NCI-H69 (cell line): ENCODE measurements at regions not wholly inside any gene's neighbourhood (a gene's known extent, or its start where the extent isn't known, plus 50 kb on each side); places are given as distances from the start of the nearest gene placed in this dataset.

Source experiments
- DNase-seq: peaks from one replicate; lab custom pipeline; 2025; lab: John Stamatoyannopoulos, UW

GRCh38 chr17:34825884-34826283 is 135.4 kb downstream of the CCT6B start:
- no peak for DNase-seq

GRCh38 chr17:34825102-34825501 is 136.2 kb downstream of the CCT6B start:
- DNase-seq, result no peak

- no peak for DNase-seq
These were observed 138.2 kb downstream of the CCT6B start for GRCh38 chr17:34823023-34823422.

- DNase-seq, result peak; percentile 32
These were observed 139.1 kb downstream of the CCT6B start for GRCh38 chr17:34822007-34822739.

- peak; percentile 49 for DNase-seq
These were observed 140.3 kb downstream of the CCT6B start for GRCh38 chr17:34820922-34821321.

- no peak for DNase-seq
These were observed 140.9 kb downstream of the CCT6B start for GRCh38 chr17:34820248-34820801.

GRCh38 chr17:34817252-34818035 is 143.8 kb downstream of the CCT6B start:
- DNase-seq, result no peak

GRCh38 chr17:34816848-34817247 is 144.4 kb downstream of the CCT6B start:
- peak; percentile 33 for DNase-seq

GRCh38 chr17:34813290-34813689 is 148.0 kb downstream of the CCT6B start:
- no peak for DNase-seq

GRCh38 chr17:34811561-34811960 is 149.7 kb downstream of the CCT6B start:
- no peak for DNase-seq

- DNase-seq, result peak; percentile 36
These were observed 160.6 kb downstream of the CCT6B start for GRCh38 chr17:34800661-34801060.

- no peak for DNase-seq
These were observed 161.5 kb downstream of the CCT6B start for GRCh38 chr17:34799751-34800150.

GRCh38 chr17:34798581-34798980 is 162.7 kb downstream of the CCT6B start:
- peak; percentile 99 for DNase-seq

- DNase-seq, result no peak
These were observed 163.5 kb downstream of the CCT6B start for GRCh38 chr17:34797720-34798119.

- DNase-seq, result peak; percentile 53
These were observed 167.9 kb downstream of the CCT6B start for GRCh38 chr17:34793231-34793908.

- no peak for DNase-seq
These were observed 172.6 kb downstream of the CCT6B start for GRCh38 chr17:34788696-34789095.

- DNase-seq, result peak; percentile 35
These were observed 176.7 kb downstream of the CCT6B start for GRCh38 chr17:34784526-34784925.

GRCh38 chr17:34782271-34782670 is 179.0 kb downstream of the CCT6B start:
- DNase-seq, result peak; percentile 20

- DNase-seq, result peak; percentile 94
These were observed 179.6 kb downstream of the CCT6B start for GRCh38 chr17:34781571-34782108.

- no peak for DNase-seq
These were observed 180.2 kb downstream of the CCT6B start for GRCh38 chr17:34781071-34781470.

- DNase-seq, result no peak
These were observed 180.8 kb downstream of the CCT6B start for GRCh38 chr17:34780438-34780837.
